DMS 273 treated with DMSO at 0.1 percent for 48 hours (cell line): ENCODE measurements at regions not wholly inside any gene's neighbourhood (a gene's known extent, or its start where the extent isn't known, plus 50 kb on each side); places are given as distances from the start of the nearest gene placed in this dataset.
"Not testable (repeated sequence)": the region's sequence is repeated elsewhere in the genome, so short reads cannot be mapped to it uniquely, and the experiment has no call there.

Source experiments
- DNase-seq: peaks from one replicate; lab custom pipeline; 2025; lab: John Stamatoyannopoulos, UW

DNA sequence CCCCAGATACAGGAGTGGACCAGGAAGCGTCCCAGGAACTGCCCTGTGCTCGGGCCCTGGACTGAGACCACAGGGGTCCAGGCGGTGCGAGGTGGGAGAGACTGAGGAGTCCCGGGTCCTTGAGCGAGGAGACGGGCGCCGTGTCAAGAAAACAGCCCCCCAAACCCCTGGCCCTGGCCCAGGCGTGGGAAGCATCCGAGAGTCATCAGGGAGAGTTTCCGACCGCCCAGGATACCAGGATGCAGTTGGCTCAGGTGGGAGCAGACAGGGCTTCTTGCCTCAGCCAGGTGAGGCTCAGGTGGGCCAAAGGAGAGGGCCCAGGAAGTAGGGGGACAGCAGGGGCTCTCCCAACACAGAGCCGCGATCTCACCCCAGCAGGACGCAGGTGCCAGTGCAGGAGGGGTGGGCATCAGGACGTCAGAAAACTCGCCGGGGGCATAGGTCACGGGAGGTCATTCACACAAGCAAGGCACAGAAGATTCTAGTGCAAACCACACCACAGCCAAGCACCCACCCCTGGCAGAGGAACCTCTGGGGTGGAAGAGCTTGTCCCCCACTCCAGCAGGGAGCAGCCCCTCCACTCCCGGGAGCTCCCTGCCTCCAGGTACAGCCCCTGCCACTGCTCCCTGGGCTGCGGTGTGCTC lies 102.5 kb upstream of the EIF5 start:
- no peak for DNase-seq

DNA sequence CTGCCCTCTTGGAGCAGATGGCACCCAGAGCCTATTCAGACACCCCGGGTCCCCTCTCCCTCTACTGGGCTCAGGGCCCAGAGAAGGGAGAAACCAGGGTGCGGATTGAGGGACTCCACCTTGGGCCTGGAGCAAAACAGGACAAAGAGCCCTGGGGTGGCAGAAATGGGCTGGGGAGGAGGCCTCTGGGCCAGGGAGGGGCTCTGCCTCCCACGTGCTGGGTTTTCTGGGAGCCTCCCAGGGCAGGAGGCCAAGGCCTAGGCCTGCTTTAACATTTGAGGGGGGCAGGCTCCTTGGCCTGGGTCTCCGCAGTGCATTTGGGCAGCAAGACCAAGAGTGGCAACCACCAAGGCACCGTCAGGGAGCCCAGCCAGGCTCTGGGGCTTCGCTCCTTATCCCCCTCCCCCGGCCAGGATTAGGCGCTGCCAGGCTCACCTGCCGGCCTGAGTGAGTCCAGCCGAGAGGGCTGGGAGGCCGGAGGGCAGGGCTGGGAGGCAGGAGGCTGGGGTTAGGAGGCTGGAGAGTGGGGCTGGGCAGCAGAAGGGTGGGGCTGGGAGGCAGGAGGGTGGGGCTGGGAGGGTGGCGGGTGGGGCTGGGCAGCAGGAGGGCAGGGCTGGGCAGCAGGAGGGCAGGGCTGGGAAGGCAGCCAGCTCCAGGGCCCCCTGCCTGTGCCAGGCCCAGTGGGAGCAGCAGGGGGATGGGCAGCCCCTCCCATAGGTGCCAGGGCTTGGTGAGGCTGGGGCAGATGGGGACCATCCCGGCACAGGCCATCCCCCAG lies 101.8 kb upstream of the EIF5 start:
- no peak for DNase-seq

GRCh38 chr14:103232831-103233319 lies 101.2 kb upstream of the EIF5 start:
- DNase-seq, result no peak

DNA sequence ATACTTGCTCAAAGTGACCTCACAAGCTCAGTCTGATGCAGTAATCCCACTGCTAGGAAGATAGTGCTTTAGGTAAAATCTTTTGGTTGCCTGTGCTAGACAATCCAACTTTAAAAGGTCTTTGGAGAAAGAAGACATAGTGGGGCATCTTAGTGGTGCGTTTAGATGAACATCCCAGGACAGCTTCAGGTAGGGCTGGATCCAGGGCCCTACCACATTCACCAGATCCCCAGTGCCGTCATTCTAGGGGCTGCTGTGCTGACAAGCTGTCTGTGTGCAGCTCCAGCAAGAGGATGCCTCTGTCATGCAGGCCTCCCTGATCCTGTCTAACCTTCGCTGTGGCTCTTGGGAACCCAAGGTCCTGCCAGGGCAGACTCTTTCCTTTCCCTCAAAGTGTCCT lies 100.7 kb upstream of the EIF5 start:
- DNase-seq, result no peak

- not testable (repeated sequence) for DNase-seq
These were observed 99.2 kb upstream of the EIF5 start for GRCh38 chr14:103234826-103235225.

- not testable (repeated sequence) for DNase-seq
These were observed 98.5 kb upstream of the EIF5 start for GRCh38 chr14:103235506-103235905.

- DNase-seq, result no peak
These were observed 94.3 kb upstream of the EIF5 start for GRCh38 chr14:103239751-103240150.

GRCh38 chr14:103241531-103241930 lies 92.5 kb upstream of the EIF5 start:
- DNase-seq, result no peak

DNA sequence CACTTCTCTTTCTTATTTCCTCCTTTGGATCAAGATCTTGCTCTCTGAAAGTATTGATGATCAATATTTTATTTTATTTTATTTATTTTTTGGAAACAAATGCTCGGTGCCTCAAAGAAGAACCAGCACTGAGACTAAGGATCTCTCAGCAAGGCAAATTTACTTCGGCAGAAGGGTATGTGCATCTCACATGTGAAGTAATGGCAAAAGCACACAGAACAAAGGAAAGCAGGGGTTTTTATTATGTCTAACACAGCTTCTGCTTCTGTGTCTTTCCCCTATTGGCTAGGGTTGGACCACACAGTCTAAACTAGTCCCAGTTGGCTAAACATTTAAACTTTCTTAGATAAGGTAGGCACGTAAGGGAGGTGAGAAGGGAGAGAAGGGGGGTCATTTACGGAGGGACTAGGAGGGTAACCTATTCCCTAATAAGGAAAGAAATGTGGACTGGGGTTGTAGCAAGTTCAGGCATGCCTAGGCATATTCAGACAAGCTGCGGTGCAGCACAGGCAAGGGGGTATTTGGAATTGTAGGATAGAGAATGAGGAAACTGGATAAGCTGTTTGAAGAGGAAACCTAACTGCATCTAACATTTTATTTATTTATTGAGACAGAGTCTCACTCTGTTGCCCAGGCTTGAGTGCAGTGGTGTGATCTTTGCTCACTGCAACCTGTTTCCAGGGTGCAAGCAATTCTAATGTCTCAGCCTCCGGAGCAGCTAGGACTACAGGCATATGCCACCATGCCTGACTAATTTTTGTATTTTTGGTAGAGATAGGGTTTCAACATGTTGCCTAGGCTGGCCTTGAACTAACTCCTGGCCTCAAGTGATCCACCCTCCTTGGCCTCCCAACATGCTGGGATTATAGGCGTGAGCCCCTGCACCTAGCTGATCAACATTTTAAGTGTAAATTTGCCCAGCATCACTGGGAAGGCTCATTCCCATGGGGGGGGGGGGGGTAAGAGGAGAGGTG lies 90.0 kb upstream of the EIF5 start:
- no peak for DNase-seq

DNA sequence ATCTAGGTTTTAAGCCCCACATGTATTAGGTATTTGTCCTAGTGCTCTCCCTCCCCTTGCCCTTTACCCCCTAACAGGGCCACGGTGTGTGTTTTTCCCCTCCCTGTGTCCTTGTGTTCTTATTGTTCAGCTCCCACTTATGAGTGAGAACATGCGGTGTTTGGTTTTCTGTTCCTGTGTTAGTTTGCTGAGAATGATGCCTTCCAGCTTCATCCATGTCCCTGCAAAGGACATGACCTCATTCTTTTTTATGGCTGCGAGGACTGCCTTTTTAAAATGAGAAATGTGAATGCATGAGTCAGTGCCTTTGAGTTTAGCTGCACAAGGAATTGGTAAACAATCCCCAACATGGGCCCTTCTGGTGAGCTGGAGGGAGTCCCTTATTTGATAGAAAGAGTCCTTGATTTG lies 88.4 kb upstream of the EIF5 start:
- not testable (repeated sequence) for DNase-seq

GRCh38 chr14:103246070-103246469 lies 88.0 kb upstream of the EIF5 start:
- no peak for DNase-seq

DNA sequence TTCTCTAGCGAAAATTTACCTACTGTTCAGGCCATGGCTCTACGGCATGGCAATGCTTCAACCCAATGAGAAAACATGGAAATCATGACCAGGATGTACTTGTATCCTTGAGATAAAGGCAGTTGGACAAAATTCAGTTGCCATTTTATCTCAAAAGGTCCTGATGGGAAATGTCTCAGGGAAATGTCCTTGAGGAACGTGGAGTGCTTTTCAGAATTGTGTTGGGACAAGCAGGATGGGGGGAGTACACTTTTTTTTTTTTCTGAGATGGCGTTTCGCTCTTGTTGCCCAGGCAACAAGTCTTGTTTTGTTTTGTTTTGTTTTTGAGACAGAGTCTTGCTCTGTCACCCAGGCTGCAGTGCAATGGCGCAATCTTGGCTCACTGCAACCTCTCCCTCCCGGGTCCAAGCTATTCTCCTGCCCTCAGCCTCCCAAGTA lies 86.8 kb upstream of the EIF5 start:
- DNase-seq, result no peak

- DNase-seq, result no peak
These were observed 83.9 kb upstream of the EIF5 start for GRCh38 chr14:103250181-103250580.

DNA sequence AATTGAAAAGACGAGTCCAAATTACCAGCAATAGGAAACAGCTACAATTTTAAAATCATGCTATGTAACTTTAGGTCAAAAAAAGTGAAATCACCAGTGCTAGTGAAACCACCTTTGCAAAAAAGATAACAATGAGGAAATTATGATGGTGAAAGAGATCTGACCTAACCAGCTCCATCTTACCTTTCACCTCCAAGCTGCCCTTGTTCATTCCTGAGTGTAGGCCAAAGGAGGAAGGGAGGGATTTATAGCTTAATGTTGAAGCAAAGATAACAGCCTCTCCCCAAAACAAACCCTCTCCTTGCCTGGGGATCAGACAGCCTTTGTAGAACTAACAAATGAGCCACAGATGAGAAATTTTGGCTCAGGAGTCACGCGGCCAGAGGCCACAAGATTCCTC lies 83.2 kb upstream of the EIF5 start:
- no peak for DNase-seq

DNA sequence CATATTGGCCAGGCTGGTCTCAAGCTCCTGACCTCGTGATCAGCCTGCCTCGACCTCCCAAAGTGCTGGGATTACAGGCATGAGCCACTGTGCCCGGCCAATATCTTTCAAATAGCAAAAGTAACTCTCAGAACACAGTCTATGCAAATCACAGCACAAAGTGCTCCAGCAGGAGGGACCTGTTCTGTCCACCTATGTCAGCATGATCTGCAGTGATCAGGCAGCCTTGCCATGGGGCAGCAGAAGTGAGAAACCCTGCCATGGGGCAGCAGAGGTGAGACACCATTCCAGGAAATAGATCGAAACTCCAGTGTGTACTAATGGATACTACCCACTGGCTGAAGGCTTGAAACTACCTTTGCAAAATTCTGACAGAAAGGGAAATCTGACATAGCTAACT lies 78.5 kb upstream of the EIF5 start:
- DNase-seq, result no peak

GRCh38 chr14:103256406-103256805 lies 77.6 kb upstream of the EIF5 start:
- DNase-seq, result no peak

DNA sequence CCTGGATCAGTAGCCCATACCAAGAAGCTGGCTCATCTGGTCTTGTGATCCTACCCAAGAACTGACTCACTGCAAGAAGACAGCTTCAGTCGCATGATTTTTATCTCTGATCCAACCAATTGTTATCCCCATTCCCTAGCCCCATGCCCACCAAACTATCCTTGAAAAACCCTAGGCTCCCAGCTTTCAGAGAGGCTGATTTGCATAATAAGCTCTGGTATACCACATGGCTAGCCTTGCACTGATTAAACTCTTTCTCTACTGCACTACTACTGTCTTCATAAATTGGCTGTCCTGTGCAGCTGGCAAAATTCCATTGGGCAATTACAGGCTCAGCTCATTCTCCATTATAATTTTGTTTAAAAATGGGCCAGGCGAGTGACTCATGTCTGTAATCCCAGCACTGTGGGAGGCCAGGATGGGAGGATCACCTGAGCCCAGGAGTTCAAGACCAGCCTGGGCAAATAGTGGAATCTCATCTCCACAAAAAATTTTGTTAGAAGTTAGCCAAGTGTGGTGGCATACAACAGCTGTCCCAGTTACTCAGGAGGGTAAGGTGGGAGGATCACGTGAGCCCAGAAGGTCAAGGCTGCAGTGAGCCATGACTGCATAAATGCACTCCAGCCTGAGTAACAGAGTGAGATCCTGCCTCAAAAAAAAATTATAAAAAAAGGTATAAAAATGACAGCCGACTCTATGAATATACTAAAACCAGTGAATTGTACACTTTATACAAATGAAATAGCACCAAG lies 76.7 kb upstream of the EIF5 start:
- no peak for DNase-seq

GRCh38 chr14:103258211-103258610 lies 75.8 kb upstream of the EIF5 start:
- no peak for DNase-seq

GRCh38 chr14:103259184-103259583 lies 74.9 kb upstream of the EIF5 start:
- no peak for DNase-seq

- no peak for DNase-seq
These were observed 74.0 kb upstream of the EIF5 start for GRCh38 chr14:103259801-103260628.
